Ishikawa (cell line): ENCODE measurements at regions not wholly inside any gene's neighbourhood (a gene's known extent, or its start where the extent isn't known, plus 50 kb on each side); places are given as distances from the start of the nearest gene placed in this dataset.

Experiments used
- CEBPB ChIP-seq: IDR thresholded peaks from 2 replicates; pipeline ENCODE4 v1.6.1; 2012
- CREB1 ChIP-seq: IDR thresholded peaks from 2 replicates; pipeline ENCODE4 v1.6.1; 2012; ENCODE audit warnings: low read depth
- EGR1 ChIP-seq: IDR thresholded peaks from 2 replicates; pipeline ENCODE4 v1.6.1; 2012
- EP300 ChIP-seq: IDR thresholded peaks from 2 replicates; pipeline ENCODE4 v1.6.1; 2012; ENCODE audit warnings: borderline replicate concordance
- RAD21 ChIP-seq: IDR thresholded peaks from 2 replicates; pipeline ENCODE4 v1.6.1; 2012; ENCODE audit warnings: low read depth
- TAF1 ChIP-seq: IDR thresholded peaks from 2 replicates; pipeline ENCODE4 v1.6.1; 2012; ENCODE audit warnings: low read depth, mild to moderate bottlenecking
- YY1 ChIP-seq: IDR thresholded peaks from 2 replicates; pipeline ENCODE4 v1.6.1; 2012; ENCODE audit warnings: low read depth
- TF ChIP-seq, protein P1 (sequence below): IDR thresholded peaks from 2 replicates; pipeline ENCODE4 v1.6.1; 2012

DNA sequence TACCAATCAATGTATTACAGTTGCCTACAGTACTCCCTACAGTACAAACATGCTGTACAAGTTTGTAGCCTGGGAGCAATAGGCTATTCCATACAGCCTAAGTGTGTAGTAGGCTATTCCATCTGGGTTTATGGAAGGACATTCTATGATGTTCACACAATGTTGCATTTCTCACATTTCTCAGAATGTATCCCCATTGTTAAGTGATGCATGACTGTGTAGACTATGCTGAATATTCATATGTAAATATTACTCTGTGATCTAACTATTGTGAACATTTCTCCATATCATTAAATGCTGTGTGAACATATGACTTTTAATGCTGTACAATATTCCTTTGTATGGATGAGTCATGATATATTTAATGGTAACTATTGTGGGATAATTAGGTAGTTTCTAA lies 139.2 kb upstream of the ADAMTS9 start:
- no peak for TF ChIP-seq TAF1
- no peak for TF ChIP-seq CREB1
- no peak for TF ChIP-seq YY1
- no peak for TF ChIP-seq CEBPB
- no peak for TF ChIP-seq EGR1
- TF ChIP-seq EP300, result no peak
- TF ChIP-seq, protein P1, sequence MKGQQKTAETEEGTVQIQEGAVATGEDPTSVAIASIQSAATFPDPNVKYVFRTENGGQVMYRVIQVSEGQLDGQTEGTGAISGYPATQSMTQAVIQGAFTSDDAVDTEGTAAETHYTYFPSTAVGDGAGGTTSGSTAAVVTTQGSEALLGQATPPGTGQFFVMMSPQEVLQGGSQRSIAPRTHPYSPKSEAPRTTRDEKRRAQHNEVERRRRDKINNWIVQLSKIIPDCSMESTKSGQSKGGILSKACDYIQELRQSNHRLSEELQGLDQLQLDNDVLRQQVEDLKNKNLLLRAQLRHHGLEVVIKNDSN, result no peak
- TF ChIP-seq RAD21, result no peak
